Esophagus squamous epithelium (tissue), 5 donors: ENCODE measurements at regions not wholly inside any gene's neighbourhood (a gene's known extent, or its start where the extent isn't known, plus 50 kb on each side); places are given as distances from the start of the nearest gene placed in this dataset.
"Not testable (repeated sequence)": the region's sequence is repeated elsewhere in the genome, so short reads cannot be mapped to it uniquely, and the experiment has no call there.

Experiments used
- DNase-seq: peaks from one replicate; lab custom pipeline; 2025; lab: John Stamatoyannopoulos, UW
- H3K27ac ChIP-seq, 4 donors: fragments of 200-600 bp; sonication (generic); one replicate each; pipeline ENCODE4 v1.5.1; 2016 to 2019; ENCODE audit warnings: mild to moderate bottlenecking in 1 of 4
- H3K27me3 ChIP-seq, 4 donors: fragments of 200-600 bp; sonication (generic); 1 replicate in 3 of 4; 2 replicates in 1 of 4; pipeline versions ENCODE4 v1.5.1 to v1.6.0; 2017 to 2021; ENCODE audit warnings: antibody characterized with exemption in 1 of 4
- H3K36me3 ChIP-seq, 3 donors: fragments of 200-600 bp; sonication (generic); one replicate each; pipeline ENCODE4 v1.5.1; 2016 to 2019
- H3K4me1 ChIP-seq, 3 donors: fragments of 200-600 bp; sonication (generic); one replicate each; pipeline ENCODE4 v1.5.1; 2017 to 2019
- H3K4me3 ChIP-seq, 4 donors: fragments of 200-600 bp; sonication (generic); 1 replicate in 3 of 4; 2 replicates in 1 of 4; pipeline ENCODE4 v1.5.1; 2016 to 2019; ENCODE audit warnings: mild to moderate bottlenecking in 2 of 4, moderate library complexity in 1 of 4
- H3K9me3 ChIP-seq, 3 donors: fragments of 200-600 bp; sonication (generic); one replicate each; pipeline ENCODE4 v1.5.1; 2016 to 2019
- CTCF ChIP-seq, 6 experiments: fragments of 450-650 bp in 4 of 6; fragments of 200-600 bp in 2 of 6; sonication (generic) in 2 of 6; IDR thresholded peaks; one replicate each; pipeline ENCODE4 v1.5.1; 2016 to 2019; ENCODE audit warnings: antibody characterized with exemption in 6 of 6, mild to moderate bottlenecking in 4 of 6, moderate library complexity in 4 of 6
- POLR2A ChIP-seq, 4 donors: fragments of 450-650 bp; IDR thresholded peaks; one replicate each; pipeline ENCODE4 v1.6.1; 2017; ENCODE audit warnings: antibody characterized with exemption in 4 of 4, mild to moderate bottlenecking in 4 of 4, moderate library complexity in 3 of 4
- WGBS, 2 donors: methylation state at CpG; one replicate each; pipeline ENCODE4 v1.1.5; 2018; 5-methylcytosine and 5-hydroxymethylcytosine counted together
- intact Hi-C: fragments of 100-400 bp; cut with DNase I; formaldehyde crosslinking; loops from one replicate; pipeline ENCODE4 v1.15.0; 2022
- donor health status: DM: yes; HTN: yes; CAD: no.

DNA sequence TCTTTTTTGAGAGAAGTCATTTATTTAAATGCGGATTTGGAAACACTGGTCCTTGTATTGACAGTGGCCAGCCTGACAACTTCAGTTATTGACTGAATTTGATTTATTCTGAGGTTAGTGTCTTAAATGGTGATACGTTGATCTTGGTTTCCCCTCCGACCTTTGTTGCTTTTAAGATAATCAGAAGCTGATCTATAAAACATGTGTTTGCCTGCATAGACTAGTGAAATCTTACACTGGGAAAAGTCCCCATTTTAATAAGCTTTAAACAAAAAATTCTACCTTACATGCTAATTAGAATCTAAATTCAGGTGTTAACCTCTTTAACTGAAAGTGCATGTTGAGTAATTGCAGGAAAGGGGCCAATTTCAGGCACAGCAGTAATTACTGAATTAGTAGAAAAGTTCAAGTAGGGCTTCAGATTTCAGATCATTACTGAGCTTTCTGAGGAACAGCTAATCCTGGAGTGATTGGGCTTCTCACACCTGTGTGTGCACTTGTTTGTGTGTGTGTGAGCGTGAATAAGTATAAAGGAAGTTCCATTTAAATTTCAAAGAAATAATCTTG, 221.4 kb downstream of the SOX2 start:
- H3K27me3 ChIP-seq: no peaks in the 10 kb centered on the region
- intact Hi-C loops: no loop called here
- no peaks in the 10 kb centered on the region for H3K4me1 ChIP-seq
- no peak for DNase-seq
- H3K27ac ChIP-seq: no peak overlapping the region
- no peak overlapping the region for H3K4me3 ChIP-seq
- TF ChIP-seq POLR2A (IDR thresholded peaks at IDR 0.05) (no peak), CTCF (IDR thresholded peaks at IDR 0.05) (no peak)
- no peaks in the 10 kb centered on the region for H3K9me3 ChIP-seq
- 71 to 73% methylated on average over 4 of the region's 4 CpGs for WGBS, 2 donors
- H3K36me3 ChIP-seq: no peaks in the 10 kb centered on the region

DNA sequence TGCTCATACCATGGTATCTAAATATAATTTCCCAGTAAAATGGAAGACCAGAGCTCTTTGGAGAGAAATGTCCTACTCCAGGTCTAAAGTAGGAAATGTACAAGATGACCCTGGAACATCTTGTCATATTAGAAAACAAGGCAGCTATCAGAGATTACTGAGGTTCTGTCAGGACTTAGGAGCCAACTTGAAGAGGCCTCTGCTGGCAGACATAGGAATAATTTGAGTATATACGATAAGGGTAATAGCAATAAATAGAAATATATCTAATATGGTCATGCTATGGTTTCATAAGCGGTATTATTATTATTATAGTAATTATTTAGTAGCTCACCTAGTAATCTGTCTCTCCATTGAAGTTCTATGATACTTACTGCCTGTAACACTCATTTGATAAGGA, 224.2 kb downstream of the SOX2 start:
- Histone ChIP-seq H3K36me3 (no peaks in the 10 kb centered on the region), H3K27me3 (no peaks in the 10 kb centered on the region), H3K4me3 (no peak overlapping the region), H3K9me3 (no peaks in the 10 kb centered on the region), H3K4me1 (no peaks in the 10 kb centered on the region), H3K27ac (no peak overlapping the region)
- TF ChIP-seq CTCF (IDR thresholded peaks at IDR 0.05): no peak
- TF ChIP-seq POLR2A (IDR thresholded peaks at IDR 0.05): no peak
- no peak for DNase-seq
- intact Hi-C loops: no loop called here
- WGBS, 2 donors: 83 to 85% methylated on average over 2 of the region's 2 CpGs

GRCh38 chr3:181936774-181937173, 225.0 kb downstream of the SOX2 start:
- Histone ChIP-seq H3K4me1 (peaks cover 0 to 8% (median 0%) of the 10 kb centered on the region in 3 donors), H3K36me3 (no peaks in the 10 kb centered on the region), H3K9me3 (no peaks in the 10 kb centered on the region), H3K27ac (no peak overlapping the region), H3K4me3 (no peak overlapping the region), H3K27me3 (no peaks in the 10 kb centered on the region)
- WGBS, 2 donors: 87 to 94% methylated on average over 6 of the region's 6 CpGs
- TF ChIP-seq POLR2A (IDR thresholded peaks at IDR 0.05) (no peak), CTCF (IDR thresholded peaks at IDR 0.05) (no peak)
- DNase-seq: no peak
- intact Hi-C loops: no loop called here

DNA sequence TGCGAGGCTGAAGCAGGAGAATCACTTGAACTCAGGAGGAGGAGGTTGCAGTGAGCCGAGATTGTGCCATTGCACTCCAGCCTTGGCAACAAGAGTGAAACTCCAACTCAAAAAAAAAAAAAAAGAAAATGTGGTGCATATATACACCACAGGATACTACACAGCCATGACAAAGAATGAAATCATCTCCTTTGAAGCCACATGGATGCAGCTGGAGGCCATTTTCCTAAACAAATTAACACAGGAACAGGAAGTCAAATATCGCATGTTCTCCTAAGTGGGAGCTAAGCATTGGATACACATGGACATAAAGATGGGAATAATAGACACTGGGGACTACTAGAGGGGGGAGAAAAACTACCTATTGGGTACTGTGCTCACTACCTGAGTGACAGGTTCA, 226.9 kb downstream of the SOX2 start:
- H3K9me3 ChIP-seq, DNase-seq, H3K36me3 ChIP-seq, H3K27ac ChIP-seq, intact Hi-C loops, H3K4me3 ChIP-seq, H3K27me3 ChIP-seq: not testable (repeated sequence)
- 75 to 76% methylated on average over 3 of the region's 3 CpGs for WGBS, 2 donors
- H3K4me1 ChIP-seq: peaks cover 0 to 15% (median 4%) of the 10 kb centered on the region in 3 donors

- Histone ChIP-seq H3K36me3 (no peaks in the 10 kb centered on the region), H3K4me1 (peaks cover 0 to 15% (median 4%) of the 10 kb centered on the region in 3 donors), H3K27me3 (no peaks in the 10 kb centered on the region), H3K27ac (no peak overlapping the region), H3K4me3 (no peak overlapping the region), H3K9me3 (no peaks in the 10 kb centered on the region)
- no peak for DNase-seq
- intact Hi-C loops: no loop called here
- WGBS, 2 donors: 62 to 77% methylated on average over 3 of the region's 3 CpGs
- no peak for TF ChIP-seq CTCF (IDR thresholded peaks at IDR 0.05)
Observed at GRCh38 chr3:181940703-181941102, 229.0 kb downstream of the SOX2 start.

DNA sequence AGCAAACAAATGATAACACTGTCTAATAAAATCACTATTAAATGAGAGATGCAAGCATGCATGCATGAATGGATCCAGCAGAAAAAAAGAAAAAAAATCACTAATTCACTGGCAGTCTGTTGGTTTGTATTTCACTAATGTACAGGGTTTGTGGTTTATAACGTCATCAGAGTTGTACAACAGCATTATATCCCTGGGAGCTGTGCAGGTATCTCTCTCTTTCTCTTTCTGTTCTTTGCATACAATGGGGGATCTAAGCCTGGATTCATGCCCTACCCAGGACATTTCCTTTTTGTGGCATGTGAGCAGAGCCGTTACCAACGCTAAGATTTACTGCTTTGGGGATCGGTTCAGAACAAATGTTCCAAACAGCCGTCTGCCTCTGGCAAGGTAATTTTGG, 229.5 kb downstream of the SOX2 start:
- H3K9me3 ChIP-seq: no peaks in the 10 kb centered on the region
- H3K27ac ChIP-seq: no peak overlapping the region
- DNase-seq: no peak
- H3K27me3 ChIP-seq: no peaks in the 10 kb centered on the region
- no peak for TF ChIP-seq POLR2A (IDR thresholded peaks at IDR 0.05)
- no peak for TF ChIP-seq CTCF (IDR thresholded peaks at IDR 0.05)
- WGBS, 2 donors: 5 to 18% methylated on average over 5 of the region's 5 CpGs
- H3K36me3 ChIP-seq: no peaks in the 10 kb centered on the region
- intact Hi-C loops: no loop called here
- H3K4me1 ChIP-seq: peaks cover 0 to 15% (median 4%) of the 10 kb centered on the region in 3 donors
- peak overlapping the region in 1 of 4 donors; percentile 12 for H3K4me3 ChIP-seq
